ENCODE measurements at regions not wholly inside any gene's neighbourhood (a gene's known extent, or its start where the extent isn't known, plus 50 kb on each side); places are given as distances from the start of the nearest gene placed in this dataset.

GRCh38 chr12:46517579-46517962 lies 145.0 kb upstream of the SLC38A2 start:
- Histone ChIP-seq H3K9me2 (ENCODE audit: low read depth, low read length) (no peaks in the 10 kb centered on the region), H2AFZ (ENCODE audit: low read length) (no peak overlapping the region), H3K4me3 (ENCODE audit: low read depth, low read length, poor library complexity, severe bottlenecking) (no peak overlapping the region), H3K4me2 (ENCODE audit: low read length) (no peak overlapping the region), H3K27ac (ENCODE audit: low read depth, low read length, poor library complexity, severe bottlenecking) (no peak overlapping the region), H3K9me3 (ENCODE audit: low read length) (no peaks in the 10 kb centered on the region), H3K79me2 (ENCODE audit: insufficient read depth, low read length) (no peaks in the 10 kb centered on the region), H3K27me3 (ENCODE audit: insufficient read depth, low read length) (no peaks in the 10 kb centered on the region), H3K9ac (ENCODE audit: low read length) (no peak overlapping the region), H4K20me1 (ENCODE audit: insufficient read depth, low read length) (no peaks in the 10 kb centered on the region), H3K36me3 (ENCODE audit: insufficient read depth, low read length) (no peaks in the 10 kb centered on the region), H3F3A (ENCODE audit: insufficient read depth, low read length) (no peaks in the 10 kb centered on the region), H3K4me1 (ENCODE audit: insufficient read depth, low read length, severe bottlenecking) (no peaks in the 10 kb centered on the region)
- TF ChIP-seq CTCF (IDR thresholded peaks at IDR 0.05; ENCODE audit: low read length): no peak; the same call in 1 of the 2 replicates
- TF ChIP-seq EZH2 (IDR thresholded peaks at IDR 0.05; ENCODE audit: borderline replicate concordance, low read length): no peak

GRCh38 chr12:46516933-46517578 lies 144.5 kb upstream of the SLC38A2 start:
- Histone ChIP-seq H4K20me1 (ENCODE audit: insufficient read depth, low read length) (no peaks in the 10 kb centered on the region), H3K9me2 (ENCODE audit: low read depth, low read length) (no peaks in the 10 kb centered on the region), H3K27me3 (ENCODE audit: insufficient read depth, low read length) (no peaks in the 10 kb centered on the region), H3K4me2 (ENCODE audit: low read length) (no peak overlapping the region), H2AFZ (ENCODE audit: low read length) (no peak overlapping the region), H3K4me1 (ENCODE audit: insufficient read depth, low read length, severe bottlenecking) (no peaks in the 10 kb centered on the region), H3K36me3 (ENCODE audit: insufficient read depth, low read length) (no peaks in the 10 kb centered on the region), H3K27ac (ENCODE audit: low read depth, low read length, poor library complexity, severe bottlenecking) (no peak overlapping the region), H3K4me3 (ENCODE audit: low read depth, low read length, poor library complexity, severe bottlenecking) (no peak overlapping the region), H3K9me3 (ENCODE audit: low read length) (no peaks in the 10 kb centered on the region), H3K79me2 (ENCODE audit: insufficient read depth, low read length) (no peaks in the 10 kb centered on the region), H3K9ac (ENCODE audit: low read length) (no peak overlapping the region), H3F3A (ENCODE audit: insufficient read depth, low read length) (no peaks in the 10 kb centered on the region)
- no peak for TF ChIP-seq CTCF (IDR thresholded peaks at IDR 0.05; ENCODE audit: low read length)
- TF ChIP-seq EZH2 (IDR thresholded peaks at IDR 0.05; ENCODE audit: borderline replicate concordance, low read length): no peak

- Histone ChIP-seq H4K20me1 (ENCODE audit: insufficient read depth, low read length) (no peaks in the 10 kb centered on the region), H3K4me1 (ENCODE audit: insufficient read depth, low read length, severe bottlenecking) (no peaks in the 10 kb centered on the region), H3K9me2 (ENCODE audit: low read depth, low read length) (no peaks in the 10 kb centered on the region), H3K4me3 (ENCODE audit: low read depth, low read length, poor library complexity, severe bottlenecking) (no peak overlapping the region), H3K9ac (ENCODE audit: low read length) (no peak overlapping the region), H3K27ac (ENCODE audit: low read depth, low read length, poor library complexity, severe bottlenecking) (no peak overlapping the region), H3F3A (ENCODE audit: insufficient read depth, low read length) (no peaks in the 10 kb centered on the region), H2AFZ (ENCODE audit: low read length) (no peak overlapping the region), H3K36me3 (ENCODE audit: insufficient read depth, low read length) (no peaks in the 10 kb centered on the region), H3K9me3 (ENCODE audit: low read length) (no peaks in the 10 kb centered on the region), H3K79me2 (ENCODE audit: insufficient read depth, low read length) (no peaks in the 10 kb centered on the region), H3K27me3 (ENCODE audit: insufficient read depth, low read length) (no peaks in the 10 kb centered on the region), H3K4me2 (ENCODE audit: low read length) (no peak overlapping the region)
- no peak for TF ChIP-seq EZH2 (IDR thresholded peaks at IDR 0.05; ENCODE audit: borderline replicate concordance, low read length)
- no peak for TF ChIP-seq CTCF (IDR thresholded peaks at IDR 0.05; ENCODE audit: low read length)
Observed at GRCh38 chr12:46516238-46516932, 143.8 kb upstream of the SLC38A2 start.
